Pons (tissue), 1 donor: ENCODE measurements at regions not wholly inside any gene's neighbourhood (a gene's known extent, or its start where the extent isn't known, plus 50 kb on each side); places are given as distances from the start of the nearest gene placed in this dataset.

Experiments used
- DNase-seq: peaks from one replicate; pipeline ENCODE4 v3.0.0-alpha.2; 2016; ENCODE audit warnings: low spot score

GRCh38 chr2:128726236-128726635 is 407.6 kb upstream of the HS6ST1 start:
- DNase-seq, result no peak

- DNase-seq, result no peak
These were observed 408.2 kb upstream of the HS6ST1 start for GRCh38 chr2:128726911-128727310.

- DNase-seq, result no peak
These were observed 408.7 kb upstream of the HS6ST1 start for GRCh38 chr2:128727404-128727803.

GRCh38 chr2:128727914-128728313 is 409.2 kb upstream of the HS6ST1 start:
- DNase-seq, result no peak

- DNase-seq, result no peak
These were observed 410.4 kb upstream of the HS6ST1 start for GRCh38 chr2:128729051-128729450.

GRCh38 chr2:128731994-128732650 is 413.5 kb upstream of the HS6ST1 start:
- no peak for DNase-seq

GRCh38 chr2:128732976-128733431 is 414.3 kb upstream of the HS6ST1 start:
- DNase-seq, result no peak

GRCh38 chr2:128733450-128733849 is 414.8 kb upstream of the HS6ST1 start:
- DNase-seq, result no peak

GRCh38 chr2:128734521-128735295 is 416.0 kb upstream of the HS6ST1 start:
- DNase-seq, result peak; percentile 26

GRCh38 chr2:128735296-128735960 is 416.8 kb upstream of the HS6ST1 start:
- DNase-seq, result no peak

GRCh38 chr2:128736046-128736688 is 417.5 kb upstream of the HS6ST1 start:
- no peak for DNase-seq

- peak; percentile 55 for DNase-seq
These were observed 418.2 kb upstream of the HS6ST1 start for GRCh38 chr2:128736689-128737545.

GRCh38 chr2:128737546-128737826 is 418.8 kb upstream of the HS6ST1 start:
- DNase-seq, result no peak

GRCh38 chr2:128738446-128739110 is 419.9 kb upstream of the HS6ST1 start:
- no peak for DNase-seq

GRCh38 chr2:128742467-128742866 is 423.8 kb upstream of the HS6ST1 start:
- no peak for DNase-seq

GRCh38 chr2:128745946-128746345 is 427.3 kb upstream of the HS6ST1 start:
- DNase-seq, result no peak

GRCh38 chr2:128746356-128746755 is 427.7 kb upstream of the HS6ST1 start:
- DNase-seq, result no peak

GRCh38 chr2:128748336-128748735 is 429.7 kb upstream of the HS6ST1 start:
- no peak for DNase-seq

GRCh38 chr2:128748835-128749605 is 430.4 kb upstream of the HS6ST1 start:
- no peak for DNase-seq
